ENCODE measurements at regions not wholly inside any gene's neighbourhood (a gene's known extent, or its start where the extent isn't known, plus 50 kb on each side); places are given as distances from the start of the nearest gene placed in this dataset.

GRCh38 chr10:58885146-58885545 is 291.3 kb upstream of the PHYHIPL start:
- H3K9me3 ChIP-seq (ENCODE audit: control insufficient read depth in 2 of 2, insufficient read depth in 1 of 2, low read depth in 1 of 2, low read length in 1 of 2), result peaks cover 0 to 7% of the 10 kb centered on the region in 2 donors
- no peaks in the 10 kb centered on the region for H3K36me3 ChIP-seq (ENCODE audit: control insufficient read depth in 3 of 3, insufficient read depth in 2 of 3, low read depth in 1 of 3, low read length in 3 of 3)
- DNase-seq (no peak), FAIRE-seq (no peak)
- WGBS, 3 donors, result 60 to 68% (median 66%) methylated on average over 3 of the region's 3 CpGs
- no peaks in the 10 kb centered on the region for H3K27me3 ChIP-seq (ENCODE audit: control insufficient read depth in 3 of 3, insufficient read depth in 3 of 3, low read length in 3 of 3)
- H3K27ac ChIP-seq (ENCODE audit: low read depth in 1 of 3, low read length in 2 of 3), result no peak overlapping the region
- no peaks in the 10 kb centered on the region for H3K4me1 ChIP-seq (ENCODE audit: control insufficient read depth in 3 of 3, insufficient read depth in 2 of 3, low read depth in 1 of 3, low read length in 2 of 3)
- no peak overlapping the region for H3K4me3 ChIP-seq (ENCODE audit: low read depth in 1 of 3, low read length in 3 of 3)

- Histone ChIP-seq H3K4me1 (ENCODE audit: control insufficient read depth in 3 of 3, insufficient read depth in 2 of 3, low read depth in 1 of 3, low read length in 2 of 3) (no peaks in the 10 kb centered on the region), H3K4me3 (ENCODE audit: low read depth in 1 of 3, low read length in 3 of 3) (no peak overlapping the region), H3K27ac (ENCODE audit: low read depth in 1 of 3, low read length in 2 of 3) (no peak overlapping the region), H3K36me3 (ENCODE audit: control insufficient read depth in 3 of 3, insufficient read depth in 2 of 3, low read depth in 1 of 3, low read length in 3 of 3) (no peaks in the 10 kb centered on the region), H3K9me3 (ENCODE audit: control insufficient read depth in 2 of 2, insufficient read depth in 1 of 2, low read depth in 1 of 2, low read length in 1 of 2) (peaks cover 0 to 7% of the 10 kb centered on the region in 2 donors), H3K27me3 (ENCODE audit: control insufficient read depth in 3 of 3, insufficient read depth in 3 of 3, low read length in 3 of 3) (no peaks in the 10 kb centered on the region)
- no peak for DNase-seq
- no peak for FAIRE-seq
- WGBS, 3 donors, result 71 to 88% (median 83%) methylated on average over 3 of the region's 3 CpGs
Observed at GRCh38 chr10:58885686-58886345, 290.6 kb upstream of the PHYHIPL start.

GRCh38 chr10:58886406-58886805 is 290.0 kb upstream of the PHYHIPL start:
- Histone ChIP-seq H3K4me1 (ENCODE audit: control insufficient read depth in 3 of 3, insufficient read depth in 2 of 3, low read depth in 1 of 3, low read length in 2 of 3) (no peaks in the 10 kb centered on the region), H3K9me3 (ENCODE audit: control insufficient read depth in 2 of 2, insufficient read depth in 1 of 2, low read depth in 1 of 2, low read length in 1 of 2) (peaks cover 0 to 7% of the 10 kb centered on the region in 2 donors), H3K4me3 (ENCODE audit: low read depth in 1 of 3, low read length in 3 of 3) (no peak overlapping the region), H3K36me3 (ENCODE audit: control insufficient read depth in 3 of 3, insufficient read depth in 2 of 3, low read depth in 1 of 3, low read length in 3 of 3) (no peaks in the 10 kb centered on the region), H3K27me3 (ENCODE audit: control insufficient read depth in 3 of 3, insufficient read depth in 3 of 3, low read length in 3 of 3) (no peaks in the 10 kb centered on the region), H3K27ac (ENCODE audit: low read depth in 1 of 3, low read length in 2 of 3) (no peak overlapping the region)
- DNase-seq (no peak), FAIRE-seq (no peak)
- 52 to 56% (median 53%) methylated on average over 2 of the region's 2 CpGs for WGBS, 3 donors

GRCh38 chr10:58887474-58887873 is 289.0 kb upstream of the PHYHIPL start:
- Histone ChIP-seq H3K4me3 (ENCODE audit: low read depth in 1 of 3, low read length in 3 of 3) (no peak overlapping the region), H3K9me3 (ENCODE audit: control insufficient read depth in 2 of 2, insufficient read depth in 1 of 2, low read depth in 1 of 2, low read length in 1 of 2) (peaks cover 0 to 5% of the 10 kb centered on the region in 2 donors), H3K36me3 (ENCODE audit: control insufficient read depth in 3 of 3, insufficient read depth in 2 of 3, low read depth in 1 of 3, low read length in 3 of 3) (no peaks in the 10 kb centered on the region), H3K27ac (ENCODE audit: low read depth in 1 of 3, low read length in 2 of 3) (no peak overlapping the region), H3K4me1 (ENCODE audit: control insufficient read depth in 3 of 3, insufficient read depth in 2 of 3, low read depth in 1 of 3, low read length in 2 of 3) (no peaks in the 10 kb centered on the region), H3K27me3 (ENCODE audit: control insufficient read depth in 3 of 3, insufficient read depth in 3 of 3, low read length in 3 of 3) (no peaks in the 10 kb centered on the region)
- DNase-seq, result no peak
- 41 to 70% (median 53%) methylated on average over 2 of the region's 2 CpGs for WGBS, 3 donors
- FAIRE-seq, result no peak

- 73 to 78% (median 77%) methylated on average over 3 of the region's 3 CpGs for WGBS, 3 donors
- no peaks in the 10 kb centered on the region for H3K4me1 ChIP-seq (ENCODE audit: control insufficient read depth in 3 of 3, insufficient read depth in 2 of 3, low read depth in 1 of 3, low read length in 2 of 3)
- DNase-seq, result no peak
- H3K4me3 ChIP-seq (ENCODE audit: low read depth in 1 of 3, low read length in 3 of 3), result no peak overlapping the region
- no peaks in the 10 kb centered on the region for H3K9me3 ChIP-seq (ENCODE audit: control insufficient read depth in 2 of 2, insufficient read depth in 1 of 2, low read depth in 1 of 2, low read length in 1 of 2)
- H3K27ac ChIP-seq (ENCODE audit: low read depth in 1 of 3, low read length in 2 of 3), result no peak overlapping the region
- no peaks in the 10 kb centered on the region for H3K36me3 ChIP-seq (ENCODE audit: control insufficient read depth in 3 of 3, insufficient read depth in 2 of 3, low read depth in 1 of 3, low read length in 3 of 3)
- no peaks in the 10 kb centered on the region for H3K27me3 ChIP-seq (ENCODE audit: control insufficient read depth in 3 of 3, insufficient read depth in 3 of 3, low read length in 3 of 3)
- FAIRE-seq, result no peak
Observed at GRCh38 chr10:58888957-58889356, 287.5 kb upstream of the PHYHIPL start.

GRCh38 chr10:58892031-58892531 is 284.4 kb upstream of the PHYHIPL start:
- WGBS, 3 donors, result 62 to 70% (median 66%) methylated on average over 3 of the region's 3 CpGs
- Histone ChIP-seq H3K9me3 (ENCODE audit: control insufficient read depth in 2 of 2, insufficient read depth in 1 of 2, low read depth in 1 of 2, low read length in 1 of 2) (no peaks in the 10 kb centered on the region), H3K36me3 (ENCODE audit: control insufficient read depth in 3 of 3, insufficient read depth in 2 of 3, low read depth in 1 of 3, low read length in 3 of 3) (no peaks in the 10 kb centered on the region), H3K4me1 (ENCODE audit: control insufficient read depth in 3 of 3, insufficient read depth in 2 of 3, low read depth in 1 of 3, low read length in 2 of 3) (peaks cover 0 to 3% (median 0%) of the 10 kb centered on the region in 3 donors), H3K27ac (ENCODE audit: low read depth in 1 of 3, low read length in 2 of 3) (no peak overlapping the region), H3K4me3 (ENCODE audit: low read depth in 1 of 3, low read length in 3 of 3) (no peak overlapping the region), H3K27me3 (ENCODE audit: control insufficient read depth in 3 of 3, insufficient read depth in 3 of 3, low read length in 3 of 3) (no peaks in the 10 kb centered on the region)
- no peak for FAIRE-seq
- DNase-seq, result no peak

GRCh38 chr10:58894929-58895328 is 281.5 kb upstream of the PHYHIPL start:
- H3K27me3 ChIP-seq (ENCODE audit: control insufficient read depth in 3 of 3, insufficient read depth in 3 of 3, low read length in 3 of 3), result no peaks in the 10 kb centered on the region
- no peak overlapping the region for H3K4me3 ChIP-seq (ENCODE audit: low read depth in 1 of 3, low read length in 3 of 3)
- WGBS, 3 donors, result 51 to 56% (median 55%) methylated on average over 2 of the region's 2 CpGs
- H3K36me3 ChIP-seq (ENCODE audit: control insufficient read depth in 3 of 3, insufficient read depth in 2 of 3, low read depth in 1 of 3, low read length in 3 of 3), result no peaks in the 10 kb centered on the region
- FAIRE-seq (no peak), DNase-seq (peak in 1 of 2 donors; percentile 7)
- H3K27ac ChIP-seq (ENCODE audit: low read depth in 1 of 3, low read length in 2 of 3), result no peak overlapping the region
- H3K9me3 ChIP-seq (ENCODE audit: control insufficient read depth in 2 of 2, insufficient read depth in 1 of 2, low read depth in 1 of 2, low read length in 1 of 2), result no peaks in the 10 kb centered on the region
- peaks cover 0 to 3% (median 0%) of the 10 kb centered on the region in 3 donors for H3K4me1 ChIP-seq (ENCODE audit: control insufficient read depth in 3 of 3, insufficient read depth in 2 of 3, low read depth in 1 of 3, low read length in 2 of 3)

GRCh38 chr10:58896229-58896628 is 280.2 kb upstream of the PHYHIPL start:
- peak in 1 of 2 donors; percentile 24 for DNase-seq
- 23 to 55% (median 24%) methylated on average over 1 of the region's 1 CpG for WGBS, 3 donors
- peaks cover 0 to 3% (median 0%) of the 10 kb centered on the region in 3 donors for H3K4me1 ChIP-seq (ENCODE audit: control insufficient read depth in 3 of 3, insufficient read depth in 2 of 3, low read depth in 1 of 3, low read length in 2 of 3)
- no peak for FAIRE-seq
- H3K9me3 ChIP-seq (ENCODE audit: control insufficient read depth in 2 of 2, insufficient read depth in 1 of 2, low read depth in 1 of 2, low read length in 1 of 2), result no peaks in the 10 kb centered on the region
- no peak overlapping the region for H3K4me3 ChIP-seq (ENCODE audit: low read depth in 1 of 3, low read length in 3 of 3)
- no peaks in the 10 kb centered on the region for H3K36me3 ChIP-seq (ENCODE audit: control insufficient read depth in 3 of 3, insufficient read depth in 2 of 3, low read depth in 1 of 3, low read length in 3 of 3)
- H3K27ac ChIP-seq (ENCODE audit: low read depth in 1 of 3, low read length in 2 of 3), result no peak overlapping the region
- no peaks in the 10 kb centered on the region for H3K27me3 ChIP-seq (ENCODE audit: control insufficient read depth in 3 of 3, insufficient read depth in 3 of 3, low read length in 3 of 3)

GRCh38 chr10:58897236-58897635 is 279.2 kb upstream of the PHYHIPL start:
- FAIRE-seq (no peak), DNase-seq (no peak)
- Histone ChIP-seq H3K4me1 (ENCODE audit: control insufficient read depth in 3 of 3, insufficient read depth in 2 of 3, low read depth in 1 of 3, low read length in 2 of 3) (peaks cover 0 to 3% (median 0%) of the 10 kb centered on the region in 3 donors), H3K36me3 (ENCODE audit: control insufficient read depth in 3 of 3, insufficient read depth in 2 of 3, low read depth in 1 of 3, low read length in 3 of 3) (no peaks in the 10 kb centered on the region), H3K27me3 (ENCODE audit: control insufficient read depth in 3 of 3, insufficient read depth in 3 of 3, low read length in 3 of 3) (no peaks in the 10 kb centered on the region), H3K9me3 (ENCODE audit: control insufficient read depth in 2 of 2, insufficient read depth in 1 of 2, low read depth in 1 of 2, low read length in 1 of 2) (peaks cover 0 to 4% of the 10 kb centered on the region in 2 donors), H3K4me3 (ENCODE audit: low read depth in 1 of 3, low read length in 3 of 3) (no peak overlapping the region), H3K27ac (ENCODE audit: low read depth in 1 of 3, low read length in 2 of 3) (no peak overlapping the region)

All from small intestine (tissue), 7 donors.